DND-41 (cell line): ENCODE measurements at regions not wholly inside any gene's neighbourhood (a gene's known extent, or its start where the extent isn't known, plus 50 kb on each side); places are given as distances from the start of the nearest gene placed in this dataset.

Source experiments
- ATAC-seq: fragments of 200-7000 bp; cut with Tn5 transposase; 3 replicates; pipeline ENCODE4 v1.9.1; 2021; ENCODE audit warnings: low read depth; ENCODE audit not compliant: insufficient read depth
- DNase-seq: peaks from one replicate; pipeline ENCODE4 v3.0.0-alpha.2; 2020
- H2AFZ ChIP-seq: 2 replicates; pipeline ENCODE4 v1.6.0; 2012; ENCODE audit warnings: low read depth, low read length
- H3K27ac ChIP-seq: 2 replicates; pipeline ENCODE4 v1.5.1; 2012; ENCODE audit warnings: low read length, inconsistent platforms
- H3K27me3 ChIP-seq: fragments of 200-600 bp; sonication (generic); 2 replicates; pipeline ENCODE4 v1.6.0; 2012; ENCODE audit warnings: low read length, mild to moderate bottlenecking, inconsistent platforms; ENCODE audit not compliant: insufficient read depth, poor library complexity
- H3K36me3 ChIP-seq: 2 replicates; pipeline ENCODE4 v1.5.1; 2012; ENCODE audit warnings: low read length, inconsistent platforms; ENCODE audit not compliant: insufficient read depth
- H3K4me1 ChIP-seq: 2 replicates; pipeline ENCODE4 v1.5.1; 2012; ENCODE audit warnings: mild to moderate bottlenecking, low read length; ENCODE audit not compliant: insufficient read depth
- H3K4me2 ChIP-seq: 2 replicates; pipeline ENCODE4 v1.6.0; 2012; ENCODE audit warnings: mild to moderate bottlenecking, moderate library complexity, low read length, inconsistent platforms; ENCODE audit not compliant: insufficient read depth
- H3K4me3 ChIP-seq, 2 experiments: fragments of 200-600 bp in 1 of 2; shearing (Covaris generic) in 1 of 2; 2 replicates each; pipeline ENCODE4 v1.5.1; 2012 to 2016; ENCODE audit warnings: inconsistent platforms in 2 of 2, low read length in 2 of 2, mild to moderate bottlenecking in 2 of 2, low read depth in 1 of 2, moderate library complexity in 1 of 2
- H3K79me2 ChIP-seq: 2 replicates; pipeline ENCODE4 v1.6.0; 2012; ENCODE audit warnings: low read length, inconsistent platforms; ENCODE audit not compliant: insufficient read depth
- H3K9ac ChIP-seq: 2 replicates; pipeline ENCODE4 v1.6.0; 2012; ENCODE audit warnings: low read depth, mild to moderate bottlenecking, inconsistent platforms, low read length, moderate library complexity
- H3K9me3 ChIP-seq: 2 replicates; pipeline ENCODE4 v1.5.1; 2012; ENCODE audit warnings: low read length, moderate library complexity, mild to moderate bottlenecking, inconsistent platforms; ENCODE audit not compliant: insufficient read depth, severe bottlenecking
- H4K20me1 ChIP-seq: 2 replicates; pipeline ENCODE4 v1.6.0; 2012; ENCODE audit warnings: low read length; ENCODE audit not compliant: insufficient read depth
- EZH2 ChIP-seq: IDR thresholded peaks from 3 replicates; pipeline ENCODE4 v1.6.1; 2012; ENCODE audit warnings: borderline replicate concordance, low read depth, mild to moderate bottlenecking, moderate library complexity, low read length, inconsistent platforms; ENCODE audit not compliant: severe bottlenecking
- TF ChIP-seq, protein P1 (sequence below): IDR thresholded peaks from 2 replicates; pipeline ENCODE4 v1.5.1; 2012; ENCODE audit warnings: borderline replicate concordance, low read length, moderate library complexity, mild to moderate bottlenecking; ENCODE audit not compliant: poor library complexity, severe bottlenecking; ENCODE audit errors: extremely low read depth

DNA sequence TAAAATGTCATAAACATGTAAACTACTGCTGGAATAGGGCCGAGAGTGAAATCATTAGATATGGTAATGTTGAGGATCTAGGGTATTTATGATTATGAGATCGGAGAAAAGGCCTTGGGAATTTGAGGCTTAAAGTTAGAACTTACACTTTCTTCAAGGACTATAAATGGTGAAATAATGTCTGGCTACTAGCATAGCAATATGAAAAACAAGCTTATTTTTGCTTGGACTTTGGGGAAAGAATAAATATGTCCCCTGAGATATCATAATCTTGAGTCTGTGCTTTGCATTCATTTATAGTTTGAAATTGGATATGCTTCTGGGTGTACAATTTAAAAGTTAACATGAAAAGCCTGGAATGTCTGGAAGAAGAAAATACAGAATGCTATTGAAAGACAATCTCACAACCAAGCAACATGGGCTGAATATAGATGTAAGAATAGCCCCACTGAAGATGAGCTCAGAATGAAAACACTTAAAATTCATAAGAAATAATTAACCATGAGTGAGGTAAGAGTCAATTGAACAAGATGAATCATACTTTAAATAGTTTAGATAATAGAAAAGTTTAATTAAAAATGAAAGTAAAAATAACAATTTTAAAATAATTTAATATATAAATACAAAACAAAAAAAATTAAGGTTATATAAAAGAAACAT is 1555.4 kb upstream of the MIR17HG start:
- Histone ChIP-seq H4K20me1 (no peaks in the 10 kb centered on the region), H3K27me3 (no peaks in the 10 kb centered on the region), H3K4me1 (no peaks in the 10 kb centered on the region), H2AFZ (no peak overlapping the region), H3K27ac (no peak overlapping the region), H3K9me3 (no peaks in the 10 kb centered on the region), H3K4me3 (no peak overlapping the region), H3K79me2 (no peaks in the 10 kb centered on the region), H3K4me2 (no peak overlapping the region), H3K36me3 (no peaks in the 10 kb centered on the region), H3K9ac (no peak overlapping the region)
- DNase-seq (no peak), ATAC-seq (no peak)
- TF ChIP-seq EZH2 = no peak
- TF ChIP-seq, protein P1, sequence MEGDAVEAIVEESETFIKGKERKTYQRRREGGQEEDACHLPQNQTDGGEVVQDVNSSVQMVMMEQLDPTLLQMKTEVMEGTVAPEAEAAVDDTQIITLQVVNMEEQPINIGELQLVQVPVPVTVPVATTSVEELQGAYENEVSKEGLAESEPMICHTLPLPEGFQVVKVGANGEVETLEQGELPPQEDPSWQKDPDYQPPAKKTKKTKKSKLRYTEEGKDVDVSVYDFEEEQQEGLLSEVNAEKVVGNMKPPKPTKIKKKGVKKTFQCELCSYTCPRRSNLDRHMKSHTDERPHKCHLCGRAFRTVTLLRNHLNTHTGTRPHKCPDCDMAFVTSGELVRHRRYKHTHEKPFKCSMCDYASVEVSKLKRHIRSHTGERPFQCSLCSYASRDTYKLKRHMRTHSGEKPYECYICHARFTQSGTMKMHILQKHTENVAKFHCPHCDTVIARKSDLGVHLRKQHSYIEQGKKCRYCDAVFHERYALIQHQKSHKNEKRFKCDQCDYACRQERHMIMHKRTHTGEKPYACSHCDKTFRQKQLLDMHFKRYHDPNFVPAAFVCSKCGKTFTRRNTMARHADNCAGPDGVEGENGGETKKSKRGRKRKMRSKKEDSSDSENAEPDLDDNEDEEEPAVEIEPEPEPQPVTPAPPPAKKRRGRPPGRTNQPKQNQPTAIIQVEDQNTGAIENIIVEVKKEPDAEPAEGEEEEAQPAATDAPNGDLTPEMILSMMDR = no peak

DNA sequence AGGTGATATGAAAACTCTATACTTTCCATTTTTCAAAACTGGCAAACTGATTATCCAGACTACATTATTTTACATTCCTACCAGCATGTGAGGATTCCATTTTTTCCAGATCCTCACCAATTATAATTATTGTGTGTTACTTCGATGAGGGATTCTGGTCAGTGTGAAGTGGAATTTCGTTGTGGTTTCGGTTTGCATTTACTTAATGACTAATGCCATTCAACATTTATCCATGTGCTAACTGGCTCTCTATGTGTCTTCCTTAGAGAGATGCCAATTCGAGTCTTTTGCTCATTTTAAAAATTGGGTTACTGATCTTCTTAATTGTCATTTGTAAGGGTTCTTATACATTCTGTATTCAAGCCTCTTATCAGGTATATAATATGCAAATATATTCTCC is 1551.3 kb upstream of the MIR17HG start:
- no peaks in the 10 kb centered on the region for H4K20me1 ChIP-seq
- TF ChIP-seq, protein P1 = no peak
- no peak for TF ChIP-seq EZH2
- H3K27ac ChIP-seq = no peak overlapping the region
- H3K4me3 ChIP-seq = no peak overlapping the region
- H3K4me2 ChIP-seq = no peak overlapping the region
- DNase-seq = no peak
- no peaks in the 10 kb centered on the region for H3K4me1 ChIP-seq
- no peak overlapping the region for H3K9ac ChIP-seq
- no peaks in the 10 kb centered on the region for H3K9me3 ChIP-seq
- H3K79me2 ChIP-seq = no peaks in the 10 kb centered on the region
- no peaks in the 10 kb centered on the region for H3K27me3 ChIP-seq
- H3K36me3 ChIP-seq = no peaks in the 10 kb centered on the region
- no peak overlapping the region for H2AFZ ChIP-seq
- ATAC-seq = no peak

DNA sequence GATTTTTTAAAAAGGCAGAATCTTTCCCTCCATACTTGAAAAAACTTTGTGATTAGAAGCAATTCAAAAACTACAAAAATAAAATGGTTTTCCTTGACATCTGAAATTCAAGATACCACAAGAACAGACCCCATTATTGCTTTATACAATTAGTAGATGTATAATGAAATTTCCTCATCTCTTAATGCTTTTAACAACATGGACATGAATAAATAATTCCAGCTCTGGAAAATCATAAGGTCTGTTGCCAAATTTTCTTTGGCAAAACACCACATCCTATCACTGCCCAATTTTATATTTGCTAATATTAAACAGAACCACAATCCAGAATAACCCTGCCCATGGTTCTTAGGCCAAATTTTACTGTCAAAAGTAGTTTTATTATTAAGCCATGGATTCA is 1543.6 kb upstream of the MIR17HG start:
- H3K36me3 ChIP-seq = no peaks in the 10 kb centered on the region
- H3K27me3 ChIP-seq = no peaks in the 10 kb centered on the region
- H3K27ac ChIP-seq = no peak overlapping the region
- no peaks in the 10 kb centered on the region for H3K79me2 ChIP-seq
- H3K9me3 ChIP-seq = no peaks in the 10 kb centered on the region
- H3K9ac ChIP-seq = no peak overlapping the region
- no peak overlapping the region for H2AFZ ChIP-seq
- no peaks in the 10 kb centered on the region for H4K20me1 ChIP-seq
- no peaks in the 10 kb centered on the region for H3K4me1 ChIP-seq
- TF ChIP-seq, protein P1 = no peak
- TF ChIP-seq EZH2 = no peak
- no peak overlapping the region for H3K4me2 ChIP-seq
- ATAC-seq (no peak), DNase-seq (no peak)
- no peak overlapping the region for H3K4me3 ChIP-seq

- Histone ChIP-seq H4K20me1 (no peaks in the 10 kb centered on the region), H3K9me3 (no peaks in the 10 kb centered on the region), H3K36me3 (no peaks in the 10 kb centered on the region), H3K79me2 (no peaks in the 10 kb centered on the region), H3K27me3 (no peaks in the 10 kb centered on the region), H3K9ac (no peak overlapping the region), H3K27ac (no peak overlapping the region), H3K4me3 (no peak overlapping the region), H3K4me2 (no peak overlapping the region), H2AFZ (no peak overlapping the region), H3K4me1 (no peaks in the 10 kb centered on the region)
- ATAC-seq (no peak), DNase-seq (no peak)
- TF ChIP-seq, protein P1 = no peak
- TF ChIP-seq EZH2 = no peak
Observed at GRCh38 chr13:89806594-89806993, 1540.9 kb upstream of the MIR17HG start.
